CD4-positive, alpha-beta T cell treated with Interleukin-4 for 1 hour (primary cell): ENCODE measurements at regions not wholly inside any gene's neighbourhood (a gene's known extent, or its start where the extent isn't known, plus 50 kb on each side); places are given as distances from the start of the nearest gene placed in this dataset.
"Not testable (repeated sequence)": the region's sequence is repeated elsewhere in the genome, so short reads cannot be mapped to it uniquely, and the experiment has no call there.

Source experiments
- DNase-seq, 2 donors: peaks; one replicate each; pipeline ENCODE4 v3.0.0-alpha.2; 2020 to 2022

DNA sequence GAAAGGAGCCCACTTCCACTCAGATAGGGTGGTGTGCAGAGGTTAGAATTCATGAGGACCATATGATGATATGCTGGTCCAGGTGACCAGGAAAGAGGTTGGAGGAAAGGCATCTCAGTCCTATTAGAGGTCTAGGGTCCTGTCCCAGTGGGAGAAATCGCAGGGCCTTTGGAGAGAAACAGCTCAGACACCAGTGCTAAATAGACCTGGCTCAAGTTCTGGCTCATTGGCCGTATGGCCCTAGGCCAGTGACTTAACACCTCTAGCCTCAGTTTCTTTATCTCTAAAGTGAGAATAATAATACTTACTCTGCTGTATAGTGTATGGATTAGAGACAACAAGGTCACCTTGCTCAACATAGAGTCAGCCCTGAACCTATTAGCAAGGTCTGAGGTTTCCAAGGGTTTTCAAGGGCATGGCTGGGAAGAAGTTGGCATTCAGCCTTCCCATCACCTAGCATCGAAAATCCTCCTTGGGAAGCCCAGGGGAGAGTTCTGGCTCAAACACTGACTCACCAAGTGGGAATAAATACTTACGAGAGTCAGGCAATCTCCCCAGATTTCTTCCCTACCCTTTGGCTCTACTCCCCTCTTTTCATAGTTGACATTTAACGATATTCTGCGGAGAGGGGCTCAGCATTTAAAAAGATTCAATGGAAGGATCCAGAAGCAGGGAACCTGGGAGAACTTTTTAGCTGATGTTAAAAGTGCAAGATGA is 473.1 kb upstream of the PODXL start:
- no peak for DNase-seq

DNA sequence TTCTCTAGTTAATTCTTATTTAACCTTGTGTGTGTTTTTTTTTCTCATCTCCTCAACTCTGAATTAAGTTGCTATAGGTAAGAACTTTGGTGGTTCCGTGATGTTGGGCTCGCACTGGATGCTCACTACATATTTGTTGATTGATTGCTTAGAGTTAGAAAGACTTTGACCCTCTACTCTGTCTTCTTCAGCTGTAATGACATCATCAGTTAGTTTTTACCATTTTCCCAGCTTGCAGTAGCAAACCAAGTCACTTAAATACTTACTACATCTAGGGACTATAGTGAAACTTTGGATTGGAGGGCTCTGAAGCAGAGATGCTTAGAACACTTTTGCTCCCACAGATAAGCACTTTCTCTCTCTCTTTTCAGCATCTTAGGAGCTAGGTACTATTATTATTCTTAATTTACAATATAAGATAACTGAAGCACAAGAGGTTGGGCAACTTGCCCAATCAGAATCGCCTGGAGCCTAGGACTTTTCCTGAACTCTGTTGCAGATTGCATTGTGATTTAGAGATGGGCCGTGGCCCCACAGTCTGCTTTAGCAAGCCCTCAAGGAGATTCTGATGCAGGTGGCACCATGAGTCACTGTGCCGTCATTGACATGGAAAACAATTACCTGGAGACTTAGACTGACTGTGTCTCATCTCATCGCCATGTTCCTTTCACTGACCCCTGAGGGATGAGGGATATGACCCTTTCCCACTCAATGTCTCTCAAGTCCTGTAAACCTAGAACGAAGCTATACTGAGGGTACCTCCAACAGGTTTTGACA is 471.9 kb upstream of the PODXL start:
- DNase-seq = no peak

DNA sequence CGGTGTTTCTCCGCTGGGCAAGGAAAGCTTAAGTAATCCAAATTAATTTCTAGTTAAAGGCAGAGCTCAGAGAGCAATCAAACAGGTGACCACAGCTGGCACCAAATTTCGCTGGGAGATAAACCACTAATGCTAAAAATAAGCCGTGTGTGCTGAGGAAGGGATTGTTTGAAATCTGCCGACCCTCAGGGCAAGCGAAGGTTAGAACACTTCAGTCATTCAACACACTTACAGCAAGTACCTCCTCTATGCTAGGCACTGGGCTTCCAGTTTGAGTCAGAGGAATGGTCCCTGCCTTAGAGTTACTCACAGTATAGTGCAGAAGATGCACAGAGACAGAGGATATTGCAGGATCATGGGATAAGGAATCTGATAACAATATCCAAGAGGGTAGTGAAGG is 467.9 kb upstream of the PODXL start:
- DNase-seq = no peak

DNA sequence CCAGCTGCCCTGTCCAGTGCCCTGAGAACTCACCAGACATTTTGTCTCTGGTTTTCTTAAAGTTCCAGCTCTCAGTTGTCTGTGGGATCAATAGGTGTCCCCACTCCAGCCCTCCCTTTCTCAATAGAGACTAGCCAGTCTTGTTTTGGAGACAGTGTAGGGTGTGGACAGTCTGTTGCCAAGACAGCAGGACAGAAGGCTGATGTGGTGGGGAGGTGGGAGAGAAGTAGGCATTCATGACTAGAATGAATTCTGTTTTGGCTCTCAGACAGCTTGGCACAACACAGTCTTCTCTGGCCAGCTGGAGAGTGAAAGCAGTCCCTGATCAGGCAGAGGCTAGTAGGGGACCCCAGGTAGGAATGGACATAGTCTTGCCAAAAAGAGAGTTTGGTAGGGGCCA is 467.0 kb upstream of the PODXL start:
- DNase-seq = no peak

DNA sequence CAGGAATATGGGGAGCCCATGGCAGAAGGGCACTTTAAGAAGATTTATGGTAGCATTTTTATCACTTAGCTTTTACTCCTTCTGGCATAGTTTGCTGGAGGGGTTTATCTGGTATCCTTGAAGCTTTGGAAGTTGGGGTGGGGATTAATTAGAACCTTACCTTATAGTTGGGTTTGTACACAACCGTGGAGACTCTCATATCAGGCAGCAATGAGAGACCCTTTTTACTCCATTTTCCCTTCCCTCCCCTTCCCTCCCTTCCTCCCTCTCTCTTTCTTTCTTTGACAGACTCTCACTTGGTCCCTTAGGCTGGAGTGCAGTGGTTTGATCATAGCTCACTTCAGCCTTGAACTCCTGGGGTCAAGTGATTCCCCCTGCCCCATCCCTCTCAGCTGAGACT is 465.8 kb upstream of the PODXL start:
- DNase-seq = no peak

DNA sequence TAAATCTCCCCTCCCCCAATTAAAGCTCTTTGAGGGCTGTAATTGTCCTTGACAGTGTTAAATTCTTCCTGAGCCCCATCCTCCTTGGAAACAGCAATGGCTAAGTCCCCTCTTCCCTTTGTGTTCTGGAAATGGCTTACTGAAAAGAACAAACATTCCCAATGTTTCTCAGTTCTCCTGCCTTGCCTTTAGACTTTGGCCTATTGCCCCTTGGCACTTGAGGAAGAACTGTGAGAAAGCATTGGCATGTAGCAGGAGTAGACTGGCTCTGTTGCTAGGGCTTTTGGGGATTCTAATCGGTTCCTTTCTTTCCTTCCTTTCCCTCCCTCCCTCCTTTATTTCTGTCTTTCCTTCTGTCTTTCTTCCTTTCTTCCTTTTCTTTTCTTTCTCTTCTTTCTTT is 463.3 kb upstream of the PODXL start:
- no peak for DNase-seq

DNA sequence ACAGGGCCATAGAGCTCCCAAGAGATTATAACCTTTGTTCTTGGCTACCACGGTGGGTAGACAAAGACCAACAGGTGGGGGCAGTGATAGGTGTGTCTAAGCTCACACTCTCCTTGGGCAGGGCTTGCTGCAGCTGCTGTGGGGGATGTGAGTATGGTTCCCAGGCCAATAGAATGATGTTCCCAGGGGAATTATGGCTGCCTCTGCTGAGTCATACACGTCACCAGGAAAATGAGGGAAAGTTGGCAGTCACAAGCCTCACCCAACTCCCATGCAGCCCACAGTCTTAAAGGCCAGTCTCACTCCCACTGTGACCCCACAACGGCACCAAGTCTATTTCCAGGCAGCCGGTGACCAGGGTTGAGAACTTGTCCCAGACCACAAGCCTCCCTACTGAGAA is 453.4 kb upstream of the PODXL start:
- no peak for DNase-seq

DNA sequence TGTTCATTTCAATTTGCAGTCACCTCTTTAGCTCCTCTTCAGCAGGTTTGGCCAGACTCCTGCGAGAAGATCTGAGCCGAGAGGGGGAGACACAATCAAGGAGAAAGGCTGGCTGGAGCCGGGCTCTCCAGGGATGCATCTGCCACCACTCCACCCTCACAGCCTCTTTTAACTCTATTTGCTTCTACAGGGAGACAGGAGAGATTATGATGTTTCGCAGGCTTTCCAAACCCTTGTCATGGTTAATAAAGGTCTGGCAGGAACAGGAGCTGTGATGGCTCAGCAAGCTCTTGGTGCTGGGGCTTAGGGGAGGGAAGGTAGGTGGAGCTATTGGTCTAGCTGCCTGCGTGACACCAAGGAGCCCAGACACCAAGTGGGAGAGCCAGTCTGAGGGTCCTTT is 448.1 kb upstream of the PODXL start:
- no peak for DNase-seq

DNA sequence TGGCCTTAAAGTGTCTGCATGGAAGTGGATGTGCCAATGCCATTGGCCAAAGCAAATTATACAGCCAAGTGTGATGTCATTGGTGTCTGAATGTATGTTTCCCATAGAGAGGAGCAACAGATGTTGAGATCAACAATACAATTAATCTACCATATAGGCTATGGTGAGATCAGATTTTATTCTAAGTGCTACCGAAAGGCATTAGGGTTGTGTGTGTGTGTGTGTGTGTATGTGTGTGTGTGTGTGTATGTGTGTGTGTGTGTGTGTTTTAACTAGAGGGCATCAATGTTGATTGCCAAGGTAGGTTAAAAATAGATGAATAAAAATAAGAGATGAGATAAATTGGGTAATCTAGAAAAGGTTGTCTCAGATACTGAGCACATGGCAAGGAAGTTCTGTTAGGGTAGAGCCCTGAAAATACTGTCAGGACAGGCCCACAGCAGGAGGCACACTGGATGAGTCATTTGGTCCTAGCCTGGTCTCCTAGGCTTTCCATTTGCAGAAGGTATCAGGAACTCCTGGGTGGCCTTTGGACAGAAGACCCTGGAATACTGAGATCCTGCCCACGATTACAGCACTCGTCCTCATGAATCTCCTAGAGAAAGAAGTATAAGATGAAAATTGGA is 446.0 kb upstream of the PODXL start:
- DNase-seq = no peak

DNA sequence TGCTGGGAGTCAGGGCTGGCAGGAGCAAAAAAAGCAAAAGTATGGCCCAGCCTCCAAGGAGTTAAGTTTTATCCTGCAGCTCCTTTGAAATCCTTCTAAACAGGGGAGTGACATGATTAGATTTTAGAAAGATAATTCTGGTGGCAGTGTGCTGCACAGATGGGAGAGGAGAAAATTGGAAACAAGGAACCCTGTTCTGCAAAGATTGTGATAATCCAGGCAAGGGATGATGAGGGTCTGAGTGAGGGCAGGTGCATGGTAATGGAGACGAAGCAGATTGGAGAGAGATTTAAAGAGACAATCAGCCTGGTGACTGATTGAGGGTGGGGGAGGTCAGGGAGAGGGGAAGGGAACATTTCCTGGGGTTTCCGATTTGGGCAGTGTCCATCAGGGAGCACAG is 444.7 kb upstream of the PODXL start:
- DNase-seq = no peak

DNA sequence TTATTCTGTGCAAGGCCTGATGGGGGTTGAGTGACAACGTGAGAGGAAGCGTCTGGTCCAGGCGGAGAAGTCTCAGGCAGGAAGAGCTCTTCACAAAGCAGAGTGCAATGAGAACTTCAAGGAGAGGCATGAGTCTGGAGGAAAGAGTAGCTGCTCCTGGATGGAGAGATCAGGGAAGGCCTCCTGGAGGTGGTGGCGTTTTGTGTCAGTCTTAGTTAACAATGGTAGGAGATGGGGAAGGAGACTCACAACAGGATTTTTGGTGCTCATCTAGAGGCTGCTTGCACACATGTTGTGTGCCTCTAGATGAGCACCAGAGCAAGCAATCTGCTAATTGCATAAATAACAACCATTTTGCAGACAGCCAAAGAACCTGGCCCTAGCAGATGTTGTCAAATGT is 442.8 kb upstream of the PODXL start:
- no peak for DNase-seq

DNA sequence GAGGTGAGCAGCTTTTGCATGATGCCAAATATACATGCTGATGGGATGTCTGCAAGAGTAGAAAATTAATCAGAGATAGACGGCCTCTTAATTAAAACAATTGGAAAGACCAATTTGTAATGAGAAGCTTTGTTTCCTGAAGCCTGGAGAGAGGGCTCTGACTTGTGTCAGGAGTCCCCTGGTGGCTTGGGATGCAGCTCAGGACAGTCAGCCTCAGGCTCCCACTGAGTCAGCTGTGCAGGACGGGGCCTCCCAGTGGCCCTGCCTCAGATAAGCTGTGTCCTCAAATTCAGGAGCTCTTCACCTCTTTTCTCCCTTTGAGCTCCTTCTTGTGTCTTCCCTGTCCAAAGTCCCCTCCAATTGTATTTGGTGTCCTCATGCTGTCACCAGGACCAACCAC is 438.9 kb upstream of the PODXL start:
- DNase-seq = no peak

DNA sequence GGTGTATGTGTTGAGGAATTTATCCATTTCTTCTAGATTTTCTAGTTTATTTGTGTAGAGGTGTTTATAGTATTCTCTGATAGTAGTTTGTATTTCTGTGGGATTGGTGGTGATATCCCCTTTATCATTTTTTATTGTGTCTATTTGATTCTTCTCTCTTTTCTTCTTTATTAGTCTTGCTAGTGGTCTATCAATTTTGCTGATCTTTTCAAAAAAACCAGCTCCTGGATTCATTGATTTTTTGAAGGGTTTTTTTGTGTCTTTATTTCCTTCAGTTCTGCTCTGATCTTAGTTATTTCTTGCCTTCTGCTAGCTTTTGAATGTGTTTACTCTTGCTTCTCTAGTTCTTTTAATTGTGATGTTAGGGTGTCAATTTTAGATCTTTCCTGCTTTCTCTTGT is 424.6 kb upstream of the PODXL start:
- not testable (repeated sequence) for DNase-seq

DNA sequence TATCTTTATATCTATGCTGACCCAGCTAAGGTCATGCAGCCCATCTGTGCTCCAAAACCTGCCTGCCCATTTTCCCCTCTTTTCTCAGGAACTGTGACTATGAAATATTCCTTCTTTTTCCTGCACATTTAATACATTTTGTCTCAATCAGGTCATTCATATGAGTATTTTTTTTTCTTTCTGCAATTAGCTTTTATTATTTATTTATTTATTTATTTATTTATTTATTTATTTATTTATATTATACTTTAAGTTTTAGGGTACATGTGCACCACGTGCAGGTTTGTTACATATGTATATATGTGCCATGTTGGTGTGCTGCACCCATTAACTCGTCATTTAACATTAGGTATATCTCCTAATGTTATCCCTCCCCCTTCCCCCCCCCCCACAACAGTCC is 421.7 kb upstream of the PODXL start:
- not testable (repeated sequence) for DNase-seq

DNA sequence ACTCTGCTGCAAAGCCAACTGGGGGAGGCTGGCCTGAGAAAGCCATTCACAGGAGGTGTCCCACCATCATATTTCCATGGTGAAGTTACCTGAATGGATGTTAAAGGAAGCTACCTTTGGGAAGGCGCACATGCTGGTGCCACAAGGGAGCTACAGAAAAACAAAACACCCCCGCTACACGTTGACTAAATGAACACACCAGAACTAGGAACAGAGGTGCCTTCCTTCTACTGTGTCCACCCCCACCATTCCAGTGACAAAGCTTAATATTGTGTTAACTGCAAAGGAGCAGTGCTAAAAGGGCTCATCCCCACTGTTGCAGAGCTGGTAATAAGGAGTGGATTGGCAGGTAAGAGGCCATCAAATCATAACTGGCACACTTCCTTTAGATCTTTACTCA is 420.0 kb upstream of the PODXL start:
- no peak for DNase-seq

DNA sequence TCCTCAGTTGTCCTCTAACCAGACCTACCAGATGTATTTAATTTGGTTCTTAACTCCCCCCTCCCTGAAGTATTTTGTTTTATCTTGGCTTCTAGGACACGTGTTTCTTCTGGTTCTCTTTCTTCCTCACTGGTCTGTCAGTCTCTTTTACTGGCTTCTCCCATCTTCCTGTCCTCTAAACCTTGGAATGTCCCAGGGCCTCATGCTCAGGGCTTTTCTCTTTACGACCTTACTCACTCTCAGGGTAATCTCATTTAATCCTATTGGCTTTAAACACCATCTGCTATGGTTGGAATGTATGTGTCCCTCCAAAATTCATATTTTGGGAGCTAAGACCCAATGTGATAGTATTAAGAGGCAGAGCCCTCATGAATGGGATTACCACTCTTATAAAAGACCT is 418.2 kb upstream of the PODXL start:
- no peak for DNase-seq

DNA sequence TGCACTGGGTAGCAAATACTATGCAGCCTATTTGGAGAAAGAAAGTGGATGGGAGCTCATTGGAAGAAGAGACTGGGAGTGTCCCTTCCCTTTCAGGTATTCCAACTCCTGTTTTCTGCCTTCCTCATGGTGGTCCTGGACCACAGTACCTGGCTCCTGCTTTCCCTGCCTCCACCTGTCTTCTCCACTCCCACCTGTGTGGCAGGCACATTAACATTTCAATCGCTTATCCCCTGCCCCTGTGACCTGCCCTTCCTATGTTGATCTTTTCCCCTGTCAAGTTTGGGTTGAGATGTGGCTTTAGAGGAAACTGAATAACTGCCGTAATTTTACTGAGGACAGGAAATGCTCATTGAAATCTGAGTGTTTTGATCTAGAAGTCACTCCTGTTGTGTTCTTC is 415.8 kb upstream of the PODXL start:
- no peak for DNase-seq

DNA sequence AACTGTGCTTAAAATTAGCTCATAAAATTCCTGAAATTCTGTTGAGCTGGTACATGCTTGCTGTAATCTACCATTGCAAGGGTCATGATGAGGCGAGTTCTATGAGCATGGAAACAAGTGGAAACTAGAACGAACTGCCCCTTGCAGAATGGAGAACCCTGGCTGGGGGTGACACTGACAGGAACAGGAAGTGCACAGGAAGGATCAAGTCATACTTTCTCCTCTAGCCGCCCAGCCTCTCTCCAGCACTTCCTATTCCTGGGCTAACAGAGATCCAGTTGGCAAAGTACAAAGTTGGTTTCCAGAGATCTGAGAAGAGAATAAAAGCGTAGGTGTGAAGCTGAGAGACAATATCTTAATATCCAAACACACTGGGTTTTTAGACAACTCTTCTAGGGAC is 414.2 kb upstream of the PODXL start:
- DNase-seq = no peak

DNA sequence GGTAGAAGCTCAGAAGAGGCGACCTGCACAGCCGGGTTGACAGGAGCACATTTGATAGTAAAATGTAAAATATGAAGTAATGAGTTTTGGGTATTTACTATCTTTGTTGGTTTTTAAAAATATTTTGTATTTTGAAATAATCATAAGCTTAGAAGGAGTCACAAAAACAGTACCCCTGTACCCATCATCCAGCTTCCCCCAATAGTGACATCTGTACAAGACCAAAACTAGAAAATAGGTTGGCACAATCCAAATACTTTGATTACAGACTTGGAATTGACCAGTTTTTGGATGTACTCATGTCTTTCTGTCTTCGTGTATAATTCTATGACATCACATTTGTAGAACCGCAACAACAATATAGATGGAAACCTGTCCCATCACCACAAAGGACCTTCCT is 413.1 kb upstream of the PODXL start:
- no peak for DNase-seq

DNA sequence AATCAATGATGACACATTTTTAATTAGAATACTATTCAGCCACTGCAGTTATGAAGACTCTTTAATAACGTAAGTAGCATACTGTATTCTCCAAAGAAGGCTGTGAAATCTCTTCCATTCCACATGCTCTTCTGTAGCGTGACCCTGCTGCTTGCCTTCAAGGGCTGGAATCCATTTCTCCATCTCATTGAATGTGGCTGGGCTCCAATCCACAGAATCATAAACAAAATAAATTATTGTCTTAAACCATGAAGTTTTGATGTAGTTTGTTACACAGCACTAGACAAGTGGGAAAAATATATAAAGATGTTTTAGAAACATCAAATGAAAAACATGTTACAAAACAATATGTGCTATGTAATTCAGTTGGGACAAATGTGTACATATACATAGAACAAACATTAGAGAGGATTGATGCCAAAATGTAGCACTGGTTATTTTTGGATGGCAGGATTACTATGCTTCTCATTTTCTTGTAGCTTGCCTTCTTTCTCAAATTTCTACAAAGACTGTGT is 410.8 kb upstream of the PODXL start:
- no peak for DNase-seq

DNA sequence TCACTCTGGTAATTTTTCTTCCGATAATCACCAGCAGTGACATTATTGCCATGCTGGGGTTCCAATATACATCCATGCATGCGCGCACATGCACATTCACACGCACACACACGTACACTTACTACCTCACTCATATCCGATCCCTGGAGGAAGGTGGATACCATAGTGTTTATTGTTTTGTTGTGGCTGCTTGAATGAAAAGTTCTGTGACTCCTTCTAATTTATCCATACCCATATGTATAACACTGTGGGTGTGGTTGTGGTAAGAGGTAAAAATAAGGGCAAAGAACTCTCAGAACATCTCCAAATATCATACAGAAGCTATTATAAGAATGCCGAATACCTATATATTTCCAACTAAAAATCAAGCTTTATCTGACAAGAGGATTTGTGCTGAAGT is 407.8 kb upstream of the PODXL start:
- DNase-seq = no peak

DNA sequence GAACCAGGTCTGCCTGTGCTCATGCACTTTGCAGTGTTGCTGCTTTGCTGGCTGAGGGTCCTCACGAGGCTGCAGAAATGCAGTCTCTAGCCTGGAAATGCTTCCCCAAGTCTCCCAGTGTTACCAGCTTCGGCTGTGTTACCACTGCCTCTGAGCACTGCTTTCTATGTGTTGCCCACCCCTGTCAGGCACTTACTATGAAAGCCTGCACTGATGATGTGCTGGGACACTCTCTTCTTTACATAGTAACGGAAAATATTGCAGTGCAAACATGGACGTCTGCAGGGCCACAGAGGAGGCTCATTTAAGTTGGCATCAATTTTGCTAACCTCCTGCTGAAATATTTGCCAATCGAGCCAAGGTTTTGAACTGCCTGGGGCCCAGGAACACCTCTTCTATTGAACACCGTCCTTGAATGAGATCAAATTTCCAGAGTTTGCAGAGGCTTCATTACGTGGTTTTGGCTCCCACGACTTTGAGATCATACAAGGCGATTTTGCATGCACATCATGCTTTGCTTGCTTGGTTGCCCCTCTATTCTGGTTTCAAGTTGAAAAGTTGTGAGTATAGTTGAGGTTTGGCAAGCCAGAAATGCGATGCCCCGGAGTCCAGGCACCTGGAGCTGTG is 404.7 kb upstream of the PODXL start:
- no peak for DNase-seq

DNA sequence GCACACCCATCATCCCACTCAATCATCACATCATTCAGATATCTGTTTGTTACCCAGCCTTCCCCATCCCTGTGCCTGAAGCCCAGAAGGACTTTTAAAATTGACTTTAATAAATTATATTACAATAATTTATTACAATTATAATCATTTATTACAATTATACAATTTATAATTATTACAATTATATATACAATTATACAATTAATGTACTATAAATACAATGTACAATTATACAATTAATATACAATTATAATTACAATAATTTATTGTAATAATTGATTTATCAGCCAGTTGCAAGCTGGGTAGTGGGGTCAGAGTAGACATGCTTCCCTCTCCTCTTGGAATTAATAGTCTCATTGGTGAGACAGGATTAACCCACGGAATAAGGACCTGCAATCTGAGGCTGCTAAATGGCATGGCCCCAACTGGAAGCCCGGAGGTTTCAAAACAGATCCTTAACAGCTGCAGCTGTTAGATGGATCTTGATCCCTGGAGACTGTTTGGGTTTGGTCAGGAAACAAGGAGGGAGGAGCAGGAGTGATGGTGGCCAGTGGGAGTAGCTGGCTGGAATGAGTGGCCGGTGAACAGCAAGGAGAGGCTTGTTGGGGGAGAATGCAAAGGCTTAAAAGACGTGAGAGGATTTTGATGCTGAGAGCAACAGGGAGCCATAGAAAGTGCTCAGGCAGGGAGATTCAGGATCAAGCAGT is 402.8 kb upstream of the PODXL start:
- no peak for DNase-seq
